DOHH2 (cell line): ENCODE measurements at regions not wholly inside any gene's neighbourhood (a gene's known extent, or its start where the extent isn't known, plus 50 kb on each side); places are given as distances from the start of the nearest gene placed in this dataset.

Experiments
- H3F3A ChIP-seq: fragments of 200-600 bp; sonication (generic), shearing (Covaris generic); 2 replicates; pipeline ENCODE4 v1.6.0; 2016; ENCODE audit warnings: antibody characterized with exemption, mild to moderate bottlenecking; ENCODE audit not compliant: control insufficient read depth, insufficient read depth
- H3K27ac ChIP-seq: fragments of 200-600 bp; sonication (generic); 2 replicates; pipeline ENCODE4 v1.5.1; 2014; ENCODE audit warnings: low read depth, mild to moderate bottlenecking, low read length, moderate library complexity
- H3K27me3 ChIP-seq: fragments of 200-600 bp; sonication (generic); 2 replicates; pipeline ENCODE4 v1.6.1; 2014; ENCODE audit warnings: mild to moderate bottlenecking, low read length, mixed read lengths; ENCODE audit not compliant: control insufficient read depth
- H3K36me3 ChIP-seq: fragments of 200-600 bp; sonication (generic); 2 replicates; pipeline ENCODE4 v1.6.1; 2014; ENCODE audit warnings: mild to moderate bottlenecking, low read length, moderate library complexity, mixed read lengths; ENCODE audit not compliant: control insufficient read depth
- H3K4me1 ChIP-seq: fragments of 200-600 bp; sonication (generic); 2 replicates; pipeline ENCODE4 v1.6.1; 2014; ENCODE audit warnings: mild to moderate bottlenecking, low read length, mixed read lengths; ENCODE audit not compliant: control insufficient read depth
- H3K4me2 ChIP-seq: fragments of 200-600 bp; sonication (generic); 2 replicates; pipeline ENCODE4 v1.6.0; 2014; ENCODE audit warnings: mild to moderate bottlenecking, low read length, moderate library complexity
- H3K4me3 ChIP-seq: fragments of 200-600 bp; sonication (generic); 2 replicates; pipeline ENCODE4 v1.5.1; 2014; ENCODE audit warnings: mild to moderate bottlenecking, low read length, mixed read lengths
- H3K79me2 ChIP-seq: fragments of 200-600 bp; sonication (generic); 2 replicates; pipeline ENCODE4 v1.6.1; 2014; ENCODE audit warnings: mild to moderate bottlenecking, low read length, mixed read lengths; ENCODE audit not compliant: control insufficient read depth
- H3K9me2 ChIP-seq: fragments of 200-600 bp; sonication (generic); replicated peaks from 2 replicates; pipeline ENCODE4 v1.6.1; 2014; ENCODE audit warnings: mild to moderate bottlenecking, low read length, mixed read lengths; ENCODE audit not compliant: control insufficient read depth
- H3K9me3 ChIP-seq: fragments of 200-600 bp; sonication (generic); 2 replicates; pipeline ENCODE4 v1.6.1; 2014; ENCODE audit warnings: antibody characterized with exemption, low read length, mixed read lengths; ENCODE audit not compliant: control insufficient read depth, insufficient read depth
- H4K20me1 ChIP-seq: fragments of 200-600 bp; sonication (generic); 2 replicates; pipeline ENCODE4 v1.6.0; 2014; ENCODE audit warnings: low read depth, mild to moderate bottlenecking, antibody characterized with exemption, low read length, moderate library complexity; ENCODE audit not compliant: control insufficient read depth, insufficient read depth
- CTCF ChIP-seq: fragments of 200-600 bp; sonication (generic); IDR thresholded peaks from one replicate; pipeline ENCODE4 v1.5.1; 2014; ENCODE audit warnings: antibody characterized with exemption, mild to moderate bottlenecking, low read depth, low read length; ENCODE audit not compliant: poor library complexity, severe bottlenecking
- EZH2phosphoT487 ChIP-seq: fragments of 200-600 bp; sonication (generic); IDR thresholded peaks from 2 replicates; pipeline ENCODE4 v1.6.1; 2017; ENCODE audit warnings: borderline replicate concordance, mild to moderate bottlenecking, antibody characterized with exemption, low read length, moderate library complexity, mixed read lengths

- Histone ChIP-seq H3K27me3 (no peaks in the 10 kb centered on the region), H3K79me2 (no peaks in the 10 kb centered on the region), H3K9me3 (no peaks in the 10 kb centered on the region), H3K4me3 (no peak overlapping the region), H3K27ac (no peak overlapping the region), H3K36me3 (no peaks in the 10 kb centered on the region), H4K20me1 (no peaks in the 10 kb centered on the region), H3F3A (no peaks in the 10 kb centered on the region), H3K4me2 (no peak overlapping the region), H3K4me1 (no peaks in the 10 kb centered on the region), H3K9me2 (no peaks in the 10 kb centered on the region)
- TF ChIP-seq EZH2phosphoT487: no peak
- no peak for TF ChIP-seq CTCF
Observed at GRCh38 chr2:139669675-139670074, 889.5 kb upstream of the NXPH2 start.

- Histone ChIP-seq H3K36me3 (no peaks in the 10 kb centered on the region), H3K9me2 (no peaks in the 10 kb centered on the region)
- no peak for TF ChIP-seq EZH2phosphoT487
- TF ChIP-seq CTCF: no peak
Observed at GRCh38 chr2:139652385-139652784, 872.2 kb upstream of the NXPH2 start.

GRCh38 chr2:139645617-139646016, 865.4 kb upstream of the NXPH2 start:
- Histone ChIP-seq H3K36me3 (no peaks in the 10 kb centered on the region), H3K4me3 (no peak overlapping the region), H3K79me2 (no peaks in the 10 kb centered on the region), H4K20me1 (no peaks in the 10 kb centered on the region), H3K27ac (no peak overlapping the region), H3K4me1 (no peaks in the 10 kb centered on the region), H3K9me2 (no peaks in the 10 kb centered on the region), H3K4me2 (no peak overlapping the region), H3K9me3 (no peaks in the 10 kb centered on the region), H3F3A (no peaks in the 10 kb centered on the region), H3K27me3 (no peaks in the 10 kb centered on the region)
- TF ChIP-seq EZH2phosphoT487: no peak
- no peak for TF ChIP-seq CTCF

More at GRCh38 chr2:139652385-139652784, 872.2 kb upstream of the NXPH2 start:
- no peaks in the 10 kb centered on the region for H3F3A ChIP-seq
- no peak overlapping the region for H3K27ac ChIP-seq
- H3K4me1 ChIP-seq: no peaks in the 10 kb centered on the region
- no peak overlapping the region for H3K4me2 ChIP-seq
- no peak overlapping the region for H3K4me3 ChIP-seq
- no peaks in the 10 kb centered on the region for H4K20me1 ChIP-seq
- H3K27me3 ChIP-seq: no peaks in the 10 kb centered on the region
- H3K79me2 ChIP-seq: no peaks in the 10 kb centered on the region
- H3K9me3 ChIP-seq: no peaks in the 10 kb centered on the region

GRCh38 chr2:139643139-139643538, 862.9 kb upstream of the NXPH2 start:
- no peaks in the 10 kb centered on the region for H3K9me3 ChIP-seq
- H3F3A ChIP-seq: no peaks in the 10 kb centered on the region
- H3K9me2 ChIP-seq: no peaks in the 10 kb centered on the region
- no peak overlapping the region for H3K27ac ChIP-seq
- no peaks in the 10 kb centered on the region for H4K20me1 ChIP-seq
- no peak overlapping the region for H3K4me3 ChIP-seq
- no peaks in the 10 kb centered on the region for H3K4me1 ChIP-seq
- H3K27me3 ChIP-seq: no peaks in the 10 kb centered on the region
- no peak overlapping the region for H3K4me2 ChIP-seq
- no peaks in the 10 kb centered on the region for H3K79me2 ChIP-seq
- no peak for TF ChIP-seq CTCF
- H3K36me3 ChIP-seq: no peaks in the 10 kb centered on the region
